MM.1S (cell line): ENCODE measurements at regions not wholly inside any gene's neighbourhood (a gene's known extent, or its start where the extent isn't known, plus 50 kb on each side); places are given as distances from the start of the nearest gene placed in this dataset.

ENCODE experiments used
- CTCF ChIP-seq: fragments of 300-600 bp; sonication (generic); IDR thresholded peaks from 2 replicates; pipeline ENCODE4 v1.5.1; 2016; ENCODE audit warnings: antibody characterized with exemption, low read length, mixed read lengths
- EZH2 ChIP-seq: fragments of 300-600 bp; sonication (generic); optimal IDR thresholded peaks from 2 replicates; pipeline ENCODE3; 2017; ENCODE audit warnings: low read depth, mild to moderate bottlenecking, antibody characterized with exemption, low read length, mixed read lengths
- EZH2phosphoT487 ChIP-seq: fragments of 300-600 bp; sonication (generic); IDR thresholded peaks from 2 replicates; pipeline ENCODE4 v1.6.1; 2018; ENCODE audit warnings: antibody characterized with exemption, low read length

- TF ChIP-seq CTCF (peak; percentile 49), EZH2phosphoT487 (no peak), EZH2 (no peak)
Observed at GRCh38 chr4:175109933-175110332, 191.8 kb downstream of the ADAM29 start.
